A673 (cell line): ENCODE measurements at regions not wholly inside any gene's neighbourhood (a gene's known extent, or its start where the extent isn't known, plus 50 kb on each side); places are given as distances from the start of the nearest gene placed in this dataset.

Experiments
- BruUV-seq: library from RNA; stranded (reverse); fragments of 400-500 nt; replicated peaks from 2 replicates; lab custom pipeline; 2021; lab: Mats Ljungman, UMichigan
- CTCF ChIA-PET: fragments of 300-600 bp; sonication (Branson Sonifier 250); formaldehyde crosslinking; loops from one replicate; lab custom pipeline; 2022; ENCODE audit warnings: antibody characterized with exemption; lab: Charles Lee
- POLR2A ChIA-PET: fragments of 300-600 bp; sonication (Branson Sonifier 250); formaldehyde crosslinking; loops from one replicate; lab custom pipeline; 2022; ENCODE audit warnings: antibody characterized with exemption; ENCODE audit not compliant: low non-redundant PET; lab: Charles Lee
- DNase-seq: peaks from one replicate; pipeline ENCODE4 v3.0.0-alpha.2; 2015; ENCODE audit warnings: low spot score
- H3K27ac ChIP-seq: fragments of 200-600 bp; sonication (generic); 2 replicates; pipeline ENCODE4 v1.5.1; 2016; ENCODE audit warnings: mixed run types, low read depth, mild to moderate bottlenecking, mixed read lengths, antibody characterized with exemption, low read length; ENCODE audit not compliant: poor library complexity, severe bottlenecking
- H3K27me3 ChIP-seq: fragments of 200-600 bp; sonication (generic); replicated peaks from 2 replicates; pipeline ENCODE4 v1.6.1; 2017; ENCODE audit warnings: mixed run types, low read depth, mild to moderate bottlenecking, mixed read lengths, antibody characterized with exemption, low read length; ENCODE audit not compliant: insufficient read depth, poor library complexity
- H3K36me3 ChIP-seq: fragments of 200-600 bp; sonication (generic); 2 replicates; pipeline ENCODE4 v1.6.1; 2016; ENCODE audit warnings: mixed run types, mild to moderate bottlenecking, mixed read lengths, antibody characterized with exemption, low read length; ENCODE audit not compliant: insufficient read depth, poor library complexity, severe bottlenecking
- H3K4me1 ChIP-seq: fragments of 200-600 bp; sonication (generic); 2 replicates; pipeline ENCODE4 v1.6.1; 2017; ENCODE audit warnings: mixed run types, mild to moderate bottlenecking, mixed read lengths, antibody characterized with exemption, low read length; ENCODE audit not compliant: insufficient read depth, poor library complexity, severe bottlenecking
- H3K4me3 ChIP-seq: fragments of 200-600 bp; sonication (generic); 2 replicates; pipeline ENCODE4 v1.5.1; 2016; ENCODE audit warnings: low read depth, mixed run types, mild to moderate bottlenecking, mixed read lengths, low read length; ENCODE audit not compliant: poor library complexity, severe bottlenecking
- H3K9me3 ChIP-seq: fragments of 200-600 bp; sonication (generic); 2 replicates; pipeline ENCODE4 v1.6.1; 2016; ENCODE audit warnings: mixed run types, low read depth, mild to moderate bottlenecking, mixed read lengths, antibody characterized with exemption, low read length; ENCODE audit not compliant: poor library complexity, severe bottlenecking
- CTCF ChIP-seq: fragments of 300-800, 200-600 bp; sonication (generic); conservative IDR thresholded peaks from 2 replicates; pipeline ENCODE4 v1.5.1; 2017; ENCODE audit warnings: low read depth, mild to moderate bottlenecking, antibody characterized with exemption, low read length, moderate library complexity, mixed read lengths
- EZH2 ChIP-seq: fragments of 200-600 bp; sonication (generic); IDR thresholded peaks from 2 replicates; pipeline ENCODE4 v1.6.1; 2017; ENCODE audit warnings: borderline replicate concordance, low read depth, mild to moderate bottlenecking, mixed read lengths, antibody characterized with exemption, low read length; ENCODE audit not compliant: poor library complexity, severe bottlenecking
- intact Hi-C: fragments of 100-400 bp; cut with micrococcal nuclease; formaldehyde crosslinking; loops from one replicate; pipeline ENCODE4 v1.10.0; 2022; ENCODE audit not compliant: unreplicated experiment

- Histone ChIP-seq H3K27ac (no peak overlapping the region), H3K27me3 (no peaks in the 10 kb centered on the region), H3K36me3 (no peaks in the 10 kb centered on the region), H3K4me1 (no peaks in the 10 kb centered on the region), H3K9me3 (peaks cover 4% of the 10 kb centered on the region), H3K4me3 (no peak overlapping the region)
- ChIA-PET CTCF (interaction anchor here (0.8 to 1.9 kb wide), 2 partner anchors 10 to 115 kb away, joined by 3 to 18 read pairs; no protein-coding TSS in a partner anchor), POLR2A (no interaction called here)
- intact Hi-C loops, result no loop called here
- no peak for TF ChIP-seq EZH2
- TF ChIP-seq CTCF, result no peak
- no TSS peak for BruUV-seq
- DNase-seq, result no peak
Measured at GRCh38 chr1:147388969-147389368, 146.5 kb downstream of the CHD1L start.

GRCh38 chr1:147389532-147390184, 147.2 kb downstream of the CHD1L start:
- Histone ChIP-seq H3K4me1 (no peaks in the 10 kb centered on the region), H3K27me3 (no peaks in the 10 kb centered on the region), H3K36me3 (no peaks in the 10 kb centered on the region), H3K9me3 (peaks cover 4% of the 10 kb centered on the region), H3K4me3 (no peak overlapping the region), H3K27ac (no peak overlapping the region)
- no TSS peak for BruUV-seq
- TF ChIP-seq EZH2, result no peak
- TF ChIP-seq CTCF, result peak; percentile 72
- ChIA-PET POLR2A (no interaction called here), CTCF (interaction anchor here (0.6 to 1.9 kb wide), 7 partner anchors 9 to 503 kb away, joined by 3 to 18 read pairs (median 4); no protein-coding TSS in a partner anchor)
- intact Hi-C loops, result loop anchor here (5.0 kb wide), 1 partner anchor 117 kb away; no protein-coding TSS in a partner anchor
- peak; percentile 61 for DNase-seq

- Histone ChIP-seq H3K36me3 (no peaks in the 10 kb centered on the region), H3K9me3 (peaks cover 4% of the 10 kb centered on the region), H3K27ac (no peak overlapping the region), H3K4me3 (no peak overlapping the region), H3K4me1 (no peaks in the 10 kb centered on the region), H3K27me3 (no peaks in the 10 kb centered on the region)
- no TSS peak for BruUV-seq
- ChIA-PET CTCF (interaction anchor here (0.6 to 1.9 kb wide), 6 partner anchors 8 to 503 kb away, joined by 3 to 18 read pairs (median 4); no protein-coding TSS in a partner anchor), POLR2A (no interaction called here)
- intact Hi-C loops, result loop anchor here (5.0 kb wide), 1 partner anchor 118 kb away; no protein-coding TSS in a partner anchor
- DNase-seq, result no peak
- TF ChIP-seq EZH2 (no peak), CTCF (no peak)
Measured at GRCh38 chr1:147390185-147390542, 147.7 kb downstream of the CHD1L start.
